ENCODE measurements at regions not wholly inside any gene's neighbourhood (a gene's known extent, or its start where the extent isn't known, plus 50 kb on each side); places are given as distances from the start of the nearest gene placed in this dataset.

- TF ChIP-seq ZNF609 (CRISPR knock-in tag; IDR thresholded peaks at IDR 0.05; ENCODE audit: borderline replicate concordance) (no peak), FOXJ3 (CRISPR knock-in tag; IDR thresholded peaks at IDR 0.05) (no peak)
These were observed 788.0 kb upstream of the ATXN8OS start (continued) for GRCh38 chr13:69319656-69320055.

DNA sequence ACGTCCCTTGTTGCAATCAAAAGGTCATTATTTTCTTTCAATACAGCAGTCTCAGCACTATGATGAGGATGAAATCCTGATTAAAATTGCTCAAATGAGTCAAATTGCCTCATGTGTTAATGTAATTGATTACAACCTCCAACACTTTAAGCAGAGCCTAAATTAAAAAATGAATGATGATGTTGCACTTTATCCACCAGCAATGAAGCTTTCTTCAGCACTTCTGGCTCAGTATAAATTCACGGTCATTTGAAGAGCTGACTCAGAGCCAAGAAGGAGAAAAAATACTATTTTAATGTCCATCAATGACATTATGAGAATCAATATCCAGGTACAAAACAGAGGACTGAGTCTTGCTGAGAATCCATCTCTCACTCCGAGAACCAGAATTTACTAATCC is 792.6 kb upstream of the ATXN8OS start:
- no peak for FAIRE-seq
- no peak for ATAC-seq
- WGBS (ENCODE audit: insufficient coverage, low coverage, missing lambda C conversion rate): 23% methylated on average over 3 of the region's 3 CpGs
- Histone ChIP-seq H3K9me1 (ENCODE audit: control insufficient read depth, insufficient read depth, low read length) (no peaks in the 10 kb centered on the region), H4K20me1 (replicated peaks; ENCODE audit: control insufficient read depth, insufficient read depth, low read length) (no peaks in the 10 kb centered on the region), H3K9me3 (replicated peaks; ENCODE audit: control insufficient read depth, insufficient read depth, low read depth, low read length) (no peaks in the 10 kb centered on the region), H3K36me3 (ENCODE audit: control insufficient read depth, insufficient read depth, low read length) (no peaks in the 10 kb centered on the region), H3K79me2 (ENCODE audit: control insufficient read depth, insufficient read depth, low read length) (no peaks in the 10 kb centered on the region), H3K9ac (ENCODE audit: insufficient read depth in 1 of 2, low read depth in 2 of 2, low read length in 2 of 2) (no peak overlapping the region), H3K4me2 (ENCODE audit: insufficient read depth, low read length) (no peak overlapping the region), H3K27ac (ENCODE audit: extremely low read depth, low read depth, low read length) (no peak overlapping the region), H3K27me3 (ENCODE audit: control insufficient read depth in 2 of 2, insufficient read depth in 2 of 2, low read length in 2 of 2) (no peaks in the 10 kb centered on the region), H3K4me1 (replicated peaks in 1 of 2; ENCODE audit: control insufficient read depth in 2 of 2, insufficient read depth in 2 of 2, low read length in 2 of 2) (no peaks in the 10 kb centered on the region), H2AFZ (ENCODE audit: low read depth, low read length) (no peak overlapping the region), H3K4me3 (no peak overlapping the region)
- ChIA-PET POLR2A (no interaction called here), CTCF (ENCODE audit: low intra/inter-chr PET ratio) (no interaction called here)
- intact Hi-C loops (cut with micrococcal nuclease) (no loop called here), in situ Hi-C loops (cut with MboI) (no loop called here)
- no peak for DNase-seq (ENCODE audit: extremely low read depth in 1 of 4, low spot score in 3 of 4)
- BruUV-seq (replicated peaks): no TSS peak
- TF ChIP-seq ZKSCAN1 (IDR thresholded peaks at IDR 0.05; ENCODE audit: low read depth, low read length): no peak
- no peak for TF ChIP-seq RBFOX2 (IDR thresholded peaks at IDR 0.05; ENCODE audit: low read depth, low read length)
- no peak for TF ChIP-seq ZBTB40 (IDR thresholded peaks at IDR 0.05)
- no peak for TF ChIP-seq ZBTB40 (CRISPR knock-in tag; IDR thresholded peaks at IDR 0.05)
- no peak for TF ChIP-seq ZBTB8A (IDR thresholded peaks at IDR 0.05; ENCODE audit: partially characterized antibody)
- no peak for TF ChIP-seq CHD4 (IDR thresholded peaks at IDR 0.05; ENCODE audit: insufficient read depth, insufficient replicate concordance, low read depth, low read length, poor library complexity, severe bottlenecking)

Data from K562 (cell line).